HepG2 (cell line): ENCODE measurements at regions not wholly inside any gene's neighbourhood (a gene's known extent, or its start where the extent isn't known, plus 50 kb on each side); places are given as distances from the start of the nearest gene placed in this dataset.

ENCODE experiments used
- ATAC-seq: fragments of 200-7000 bp; cut with Tn5 transposase; 3 replicates; pipeline ENCODE4 v1.9.1; 2020; ENCODE audit warnings: mild to moderate bottlenecking, moderate library complexity
- BruUV-seq: library from RNA; stranded (reverse); fragments of 400-500 nt; replicated peaks from 2 replicates; lab custom pipeline; 2021; lab: Mats Ljungman, UMichigan
- CTCF ChIA-PET: fragments of 300-600 bp; formaldehyde crosslinking; extraction: SDS; loops from one replicate; lab custom pipeline; 2021; ENCODE audit warnings: low total read pairs, inconsistent platforms, low intra/inter-chr PET ratio; lab: Yijun Ruan, JAX
- POLR2A ChIA-PET: fragments of 350-600 bp; sonication (Branson Sonifier 250); formaldehyde crosslinking; loops from one replicate; lab custom pipeline; 2020; ENCODE audit warnings: antibody characterized with exemption, inconsistent platforms; lab: Yijun Ruan, JAX
- DNase-seq: peaks from one replicate; pipeline ENCODE4 v3.0.0-alpha.2; 2015; ENCODE audit warnings: low spot score
- FAIRE-seq: peaks from 3 replicates; lab custom pipeline; 2011; peaks lifted over from hg19 to GRCh38; lab: Jason Lieb, UNC
- H2AFZ ChIP-seq: one replicate; pipeline ENCODE4 v1.6.1; 2011; ENCODE audit warnings: low read length, inconsistent platforms
- H3K27ac ChIP-seq: fragments of 300-600 bp; 3 replicates; pipeline ENCODE4 v1.8.0; 2011; ENCODE audit warnings: mixed run types, mild to moderate bottlenecking, mixed read lengths, low read length, inconsistent platforms; ENCODE audit not compliant: insufficient read depth; ENCODE audit errors: extremely low read length
- H3K27me3 ChIP-seq, 2 experiments: fragments of 200-600 bp in 1 of 2; 2 replicates in 1 of 2; 3 replicates in 1 of 2; pipeline versions ENCODE4 v1.6.0 to v1.8.0; 2011; ENCODE audit warnings: low read length in 2 of 2, mild to moderate bottlenecking in 2 of 2, moderate library complexity in 2 of 2, inconsistent platforms in 1 of 2; ENCODE audit not compliant: insufficient read depth in 2 of 2, control insufficient read depth in 1 of 2
- H3K36me3 ChIP-seq, 2 experiments: fragments of 200-600 bp in 1 of 2; replicated peaks in 1 of 2; 2 replicates in 1 of 2; 3 replicates in 1 of 2; pipeline versions ENCODE4 v1.5.1 to v1.8.0; 2011; ENCODE audit warnings: low read length in 2 of 2, inconsistent platforms in 1 of 2; ENCODE audit not compliant: insufficient read depth in 2 of 2, control insufficient read depth in 1 of 2
- H3K4me1 ChIP-seq: 2 replicates; pipeline ENCODE4 v1.5.1; 2012; ENCODE audit warnings: low read length, inconsistent platforms; ENCODE audit not compliant: insufficient read depth
- H3K4me2 ChIP-seq: 2 replicates; pipeline ENCODE4 v1.6.0; 2011; ENCODE audit warnings: low read depth, low read length, inconsistent platforms
- H3K4me3 ChIP-seq, 3 experiments: fragments of 200-600 bp in 1 of 3; sonication (generic), shearing (Covaris generic) in 1 of 3; replicated peaks in 1 of 3; 2 replicates each; pipeline ENCODE4 v1.5.1; 2011 to 2016; ENCODE audit warnings: low read length in 3 of 3, inconsistent platforms in 2 of 3, low read depth in 2 of 3, mild to moderate bottlenecking in 2 of 3, control low read depth in 1 of 3, mixed read lengths in 1 of 3; ENCODE audit not compliant: insufficient read depth in 1 of 3
- H3K79me2 ChIP-seq: one replicate; pipeline ENCODE4 v1.6.1; 2011; ENCODE audit warnings: low read length, inconsistent platforms; ENCODE audit not compliant: insufficient read depth
- H3K9ac ChIP-seq: 2 replicates; pipeline ENCODE4 v1.6.0; 2011; ENCODE audit warnings: mild to moderate bottlenecking, low read depth, low read length, inconsistent platforms; ENCODE audit not compliant: insufficient read depth
- H3K9me3 ChIP-seq: 2 replicates; pipeline ENCODE4 v1.5.1; 2012; ENCODE audit warnings: mild to moderate bottlenecking, low read length
- H4K20me1 ChIP-seq: 2 replicates; pipeline ENCODE4 v1.6.0; 2011; ENCODE audit warnings: inconsistent platforms, mild to moderate bottlenecking, low read length, moderate library complexity; ENCODE audit not compliant: insufficient read depth
- AGO1 ChIP-seq: fragments of 200-400 bp; formaldehyde crosslinking; IDR thresholded peaks from 2 replicates; pipeline ENCODE4 v1.6.1; 2017; ENCODE audit warnings: mild to moderate bottlenecking, low read depth, low read length, moderate library complexity; ENCODE audit not compliant: poor library complexity, severe bottlenecking
- ETV6 ChIP-seq: sonication (generic); formaldehyde crosslinking; conservative IDR thresholded peaks from 2 replicates; pipeline ENCODE4 v1.4.0; 2020; ENCODE audit warnings: missing genetic modification reagents
- GABPA ChIP-seq, 2 experiments: IDR thresholded peaks; 2 replicates each; pipeline ENCODE4 v1.6.1; 2011 to 2016; ENCODE audit warnings: low read depth in 2 of 2, low read length in 1 of 2, missing biosample characterization in 1 of 2, missing genetic modification characterization in 1 of 2
- KLF16 ChIP-seq, 2 experiments: sonication (generic) in 1 of 2; formaldehyde crosslinking in 1 of 2; IDR thresholded peaks; 2 replicates each; pipeline versions ENCODE4 v1.6.1 to v1.8.0; 2016 to 2023; ENCODE audit warnings: missing genetic modification reagents in 2 of 2, missing compliant biosample characterization in 1 of 2
- MYC ChIP-seq: sonication (generic); formaldehyde crosslinking; IDR thresholded peaks from 2 replicates; pipeline ENCODE4 v1.9.0; 2021; ENCODE audit warnings: missing genetic modification reagents, borderline replicate concordance
- PCBP1 ChIP-seq: fragments of 200-400 bp; formaldehyde crosslinking; IDR thresholded peaks from 2 replicates; pipeline ENCODE4 v1.6.1; 2017; ENCODE audit warnings: mild to moderate bottlenecking, low read depth, low read length, borderline replicate concordance
- ZNF639 ChIP-seq: conservative IDR thresholded peaks from 2 replicates; pipeline ENCODE4 v1.6.1; 2018; ENCODE audit warnings: missing genetic modification reagents
- ZNF704 ChIP-seq: sonication (generic); formaldehyde crosslinking; IDR thresholded peaks from 2 replicates; pipeline ENCODE4 v1.8.1; 2023; ENCODE audit warnings: mild to moderate bottlenecking, inconsistent platforms, moderate library complexity, missing genetic modification reagents, borderline replicate concordance
- WGBS: methylation state at CpG from one replicate; pipeline ENCODE4 v1.1.6; 2017; ENCODE audit warnings: low lambda C conversion rate; 5-methylcytosine and 5-hydroxymethylcytosine counted together
- in situ Hi-C: cut with HindIII; loops from 2 replicates; pipeline ENCODE4 v1.10.0; 2017; ENCODE audit warnings: low pct_unique_long_range_greater_than_20kb; ENCODE audit not compliant: extremely low pct_ligation_motif_present
- intact Hi-C: fragments of 100-400 bp; cut with micrococcal nuclease; formaldehyde crosslinking; loops from one replicate; pipeline ENCODE4 v1.10.0; 2022; ENCODE audit not compliant: unreplicated experiment

GRCh38 chr7:131819891-131820290 lies 263.5 kb upstream of the PODXL start:
- no peak overlapping the region for H2AFZ ChIP-seq
- WGBS, result 3% methylated on average over 4 of the region's 4 CpGs
- H3K36me3 ChIP-seq, result no peaks in the 10 kb centered on the region
- in situ Hi-C loops (no loop called here), intact Hi-C loops (no loop called here)
- no peaks in the 10 kb centered on the region for H3K4me1 ChIP-seq
- H3K9me3 ChIP-seq, result no peaks in the 10 kb centered on the region
- H3K79me2 ChIP-seq, result no peaks in the 10 kb centered on the region
- no peak for DNase-seq
- POLR2A ChIA-PET, result no interaction called here
- no peak overlapping the region for H3K4me3 ChIP-seq
- no peaks in the 10 kb centered on the region for H4K20me1 ChIP-seq
- BruUV-seq, result no TSS peak
- TF ChIP-seq ETV6 (CRISPR knock-in tag), result no peak
- TF ChIP-seq ZNF639 (CRISPR knock-in tag), result no peak
- TF ChIP-seq GABPA (IDR thresholded peaks at IDR 0.05; ENCODE audit: low read depth, low read length), result no peak
- no peak for TF ChIP-seq GABPA (CRISPR knock-in tag; IDR thresholded peaks at IDR 0.05; ENCODE audit: low read depth)
- TF ChIP-seq AGO1, result no peak
- no peak for TF ChIP-seq MYC
- no peak for TF ChIP-seq KLF16 (CRISPR knock-in tag; IDR thresholded peaks at IDR 0.05)
- no peak for TF ChIP-seq PCBP1
- no peak for TF ChIP-seq ZNF704 (CRISPR knock-in tag)
- TF ChIP-seq, all 625 proteins: peak for 0
- Histone ChIP-seq H3K27ac (no peak overlapping the region), H3K9ac (no peak overlapping the region), H3K4me2 (no peak overlapping the region), H3K27me3 (peaks cover 0 to 15% of the 10 kb centered on the region in 2 experiments; a peak in 1 of 5 replicates)
- no peak for ATAC-seq
- FAIRE-seq, result no peak
- CTCF ChIA-PET, result no interaction called here
